Endodermal cell (in vitro differentiated cells): ENCODE measurements at regions not wholly inside any gene's neighbourhood (a gene's known extent, or its start where the extent isn't known, plus 50 kb on each side); places are given as distances from the start of the nearest gene placed in this dataset.

Experiments
- DNase-seq: peaks from one replicate; pipeline ENCODE4 v3.0.0-alpha.2; 2017
- H3K27ac ChIP-seq: 2 replicates; pipeline ENCODE4 v1.5.1; 2013; ENCODE audit warnings: mild to moderate bottlenecking, low read depth, low read length, moderate library complexity
- H3K27me3 ChIP-seq: 2 replicates; pipeline ENCODE4 v1.6.1; 2013; ENCODE audit warnings: mild to moderate bottlenecking, low read length, moderate library complexity; ENCODE audit not compliant: insufficient read depth, control insufficient read depth, poor library complexity, severe bottlenecking
- H3K36me3 ChIP-seq: 2 replicates; pipeline ENCODE4 v1.7.0; 2013; ENCODE audit warnings: mild to moderate bottlenecking, low read length, moderate library complexity; ENCODE audit not compliant: control insufficient read depth, insufficient read depth
- H3K4me1 ChIP-seq: one replicate; pipeline ENCODE4 v1.7.0; 2013; ENCODE audit warnings: low read length; ENCODE audit not compliant: control insufficient read depth, insufficient read depth
- H3K4me3 ChIP-seq: 2 replicates; pipeline ENCODE4 v1.5.1; 2013; ENCODE audit warnings: mild to moderate bottlenecking, low read length, moderate library complexity
- H3K9ac ChIP-seq: 2 replicates; pipeline ENCODE4 v1.6.1; 2013; ENCODE audit warnings: mild to moderate bottlenecking, low read length, moderate library complexity; ENCODE audit not compliant: poor library complexity, severe bottlenecking; ENCODE audit errors: extremely low read depth
- H3K9me3 ChIP-seq: 2 replicates; pipeline ENCODE4 v1.6.1; 2013; ENCODE audit warnings: mild to moderate bottlenecking, low read length, moderate library complexity; ENCODE audit not compliant: control insufficient read depth
- H3K27ac Mint-ChIP-seq: 2 replicates; pipeline ENCODE4 v1.8.0; 2020; ENCODE audit warnings: mixed read lengths
- H3K27me3 Mint-ChIP-seq: 2 replicates; pipeline ENCODE4 v1.8.0; 2021; ENCODE audit warnings: mild to moderate bottlenecking, mixed read lengths; ENCODE audit not compliant: insufficient read depth
- H3K36me3 Mint-ChIP-seq: 2 replicates; pipeline ENCODE4 v1.8.0; 2020; ENCODE audit warnings: low read depth, mixed read lengths
- H3K4me1 Mint-ChIP-seq: 2 replicates; pipeline ENCODE4 v1.8.0; 2020; ENCODE audit warnings: mixed read lengths
- H3K4me3 Mint-ChIP-seq: 2 replicates; pipeline ENCODE4 v1.8.0; 2020; ENCODE audit warnings: mild to moderate bottlenecking, moderate library complexity, mixed read lengths
- H3K9me3 Mint-ChIP-seq: 2 replicates; pipeline ENCODE4 v1.8.0; 2020; ENCODE audit warnings: mild to moderate bottlenecking, mixed read lengths
- WGBS, 2 experiments: methylation state at CpG; one replicate each; pipeline versions ENCODE4 v1.1.5 to v1.1.7; 2013; ENCODE audit warnings: missing lambda C conversion rate in 2 of 2, mixed read lengths in 1 of 2; ENCODE audit not compliant: insufficient coverage in 1 of 2, insufficient read length in 1 of 2; 5-methylcytosine and 5-hydroxymethylcytosine counted together
- TF ChIP-seq, protein P1 (sequence below): fragments of 200-600 bp; sonication (generic); conservative IDR thresholded peaks from 2 replicates; pipeline ENCODE4 v1.5.0; 2021; ENCODE audit warnings: antibody characterized with exemption, mild to moderate bottlenecking

DNA sequence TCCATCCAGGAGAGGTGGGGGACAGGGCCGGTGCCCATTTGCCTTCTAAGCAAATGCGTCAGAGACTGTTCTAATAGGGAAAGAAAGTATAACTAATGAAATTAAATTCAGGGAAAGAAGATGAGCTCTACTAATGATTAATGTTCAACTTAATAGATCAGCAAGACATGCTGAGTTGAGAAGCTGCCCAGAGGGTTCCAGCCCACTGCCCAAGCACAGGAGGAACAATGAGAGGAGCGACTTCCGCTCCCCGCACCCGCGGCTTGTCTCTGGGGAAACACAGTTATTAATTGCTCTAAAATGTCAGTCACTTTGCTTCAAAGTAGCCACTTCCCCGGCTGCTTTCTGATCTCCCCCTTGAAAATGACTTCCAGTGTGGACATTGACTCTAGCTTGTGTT, 331.3 kb downstream of the UQCRFS1 start:
- peak overlapping the region; percentile 65 for H3K27ac ChIP-seq
- Mint-ChIP-seq H3K27ac (no peak overlapping the region), H3K4me1 (peaks cover 29% of the 10 kb centered on the region)

DNA sequence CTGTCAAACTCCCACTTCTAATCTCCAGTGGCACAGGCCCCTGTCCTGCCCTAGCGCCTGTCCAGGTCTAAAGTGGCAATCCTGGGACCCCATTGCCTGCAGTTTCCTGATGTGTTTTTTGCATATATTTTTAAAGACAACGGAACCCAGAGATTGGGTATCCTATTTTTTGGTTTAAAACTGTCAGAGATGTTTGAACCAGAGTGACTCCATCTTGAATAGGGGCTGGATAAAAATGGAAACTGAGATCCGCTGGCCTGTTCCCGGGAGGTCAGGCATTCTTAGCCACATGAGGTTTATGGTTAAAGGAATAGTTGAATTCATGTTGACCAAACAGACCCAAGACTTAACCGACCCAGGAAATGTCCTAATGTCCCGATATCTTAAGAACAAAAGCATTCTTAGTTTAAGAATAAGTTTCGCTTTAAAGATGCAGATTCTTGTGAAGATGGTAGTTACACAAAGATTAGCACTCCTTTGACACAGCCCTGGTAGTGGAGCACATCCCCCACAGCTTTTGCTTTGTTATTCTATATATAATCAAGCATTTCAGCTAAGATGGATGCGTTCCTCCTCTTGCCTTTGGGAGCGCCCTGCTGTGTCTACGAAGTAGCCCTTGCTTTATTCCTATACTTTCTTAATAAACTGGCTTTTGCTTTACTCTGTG, 332.1 kb downstream of the UQCRFS1 start:
- 39 to 42% methylated on average over 6 to 10 of the region's 10 CpGs for WGBS, 2 experiments
- H3K27ac Mint-ChIP-seq, result no peak overlapping the region
- H3K4me3 Mint-ChIP-seq, result no peak overlapping the region
- TF ChIP-seq, protein P1, sequence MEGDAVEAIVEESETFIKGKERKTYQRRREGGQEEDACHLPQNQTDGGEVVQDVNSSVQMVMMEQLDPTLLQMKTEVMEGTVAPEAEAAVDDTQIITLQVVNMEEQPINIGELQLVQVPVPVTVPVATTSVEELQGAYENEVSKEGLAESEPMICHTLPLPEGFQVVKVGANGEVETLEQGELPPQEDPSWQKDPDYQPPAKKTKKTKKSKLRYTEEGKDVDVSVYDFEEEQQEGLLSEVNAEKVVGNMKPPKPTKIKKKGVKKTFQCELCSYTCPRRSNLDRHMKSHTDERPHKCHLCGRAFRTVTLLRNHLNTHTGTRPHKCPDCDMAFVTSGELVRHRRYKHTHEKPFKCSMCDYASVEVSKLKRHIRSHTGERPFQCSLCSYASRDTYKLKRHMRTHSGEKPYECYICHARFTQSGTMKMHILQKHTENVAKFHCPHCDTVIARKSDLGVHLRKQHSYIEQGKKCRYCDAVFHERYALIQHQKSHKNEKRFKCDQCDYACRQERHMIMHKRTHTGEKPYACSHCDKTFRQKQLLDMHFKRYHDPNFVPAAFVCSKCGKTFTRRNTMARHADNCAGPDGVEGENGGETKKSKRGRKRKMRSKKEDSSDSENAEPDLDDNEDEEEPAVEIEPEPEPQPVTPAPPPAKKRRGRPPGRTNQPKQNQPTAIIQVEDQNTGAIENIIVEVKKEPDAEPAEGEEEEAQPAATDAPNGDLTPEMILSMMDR, result no peak
- Histone ChIP-seq H3K27ac (peak overlapping the region; percentile 65), H3K4me1 (peaks cover 24% of the 10 kb centered on the region), H3K9ac (no peak overlapping the region), H3K36me3 (no peaks in the 10 kb centered on the region), H3K9me3 (no peaks in the 10 kb centered on the region), H3K4me3 (no peak overlapping the region), H3K27me3 (peaks cover 34% of the 10 kb centered on the region)
- H3K9me3 Mint-ChIP-seq, result no peaks in the 10 kb centered on the region
- H3K4me1 Mint-ChIP-seq, result peaks cover 29% of the 10 kb centered on the region
- peak; percentile 77 for DNase-seq
- peaks cover 77% of the 10 kb centered on the region for H3K27me3 Mint-ChIP-seq
- H3K36me3 Mint-ChIP-seq, result no peaks in the 10 kb centered on the region

More for the DNA sequence above, 331.3 kb downstream of the UQCRFS1 start:
- Histone ChIP-seq H3K36me3 (no peaks in the 10 kb centered on the region), H3K4me3 (no peak overlapping the region), H3K9me3 (no peaks in the 10 kb centered on the region), H3K4me1 (peaks cover 24% of the 10 kb centered on the region), H3K27me3 (peaks cover 29% of the 10 kb centered on the region), H3K9ac (no peak overlapping the region)
- H3K4me3 Mint-ChIP-seq, result no peak overlapping the region
- peak; percentile 51 for DNase-seq
- TF ChIP-seq, protein P1, result no peak
- no peaks in the 10 kb centered on the region for H3K9me3 Mint-ChIP-seq
- 76 to 83% methylated on average over 7 to 8 of the region's 8 CpGs for WGBS, 2 experiments
- H3K36me3 Mint-ChIP-seq, result no peaks in the 10 kb centered on the region
- H3K27me3 Mint-ChIP-seq, result peaks cover 72% of the 10 kb centered on the region

DNA sequence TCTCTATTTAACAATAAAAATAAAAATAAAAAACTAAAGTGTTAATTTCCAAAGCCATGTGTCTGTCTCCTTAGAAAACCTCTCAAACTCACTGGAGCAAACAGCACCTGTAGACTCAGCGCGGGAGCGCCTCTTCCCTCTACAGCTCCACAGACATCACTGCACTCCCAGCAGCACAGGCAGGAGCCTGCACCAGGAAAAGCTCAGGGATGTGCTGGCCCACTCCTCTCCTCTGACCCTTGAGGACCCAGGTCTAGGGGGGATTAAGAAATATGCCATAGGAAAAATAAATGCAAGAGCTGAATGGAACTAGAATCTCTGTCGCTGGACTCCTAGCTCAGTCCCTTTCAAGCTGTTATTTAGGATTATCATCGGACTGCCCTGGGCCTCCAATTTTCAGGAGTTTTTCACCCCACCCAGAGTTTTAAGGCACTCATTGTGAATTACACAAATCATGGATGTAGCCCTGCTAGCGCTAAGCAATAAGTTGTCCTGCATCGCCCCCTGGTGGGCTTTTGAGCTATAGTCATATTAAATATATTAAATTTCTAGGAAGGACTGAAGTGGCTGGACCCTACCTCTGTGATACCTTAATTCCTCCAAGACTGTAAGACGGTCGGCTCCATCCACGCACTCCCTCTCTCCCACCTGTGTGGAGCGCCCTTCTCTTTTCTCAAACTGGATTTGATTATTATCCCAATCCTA, 333.9 kb downstream of the UQCRFS1 start:
- TF ChIP-seq, protein P1, result peak; percentile 92
- Mint-ChIP-seq H3K27ac (no peak overlapping the region), H3K36me3 (no peaks in the 10 kb centered on the region), H3K4me1 (peaks cover 29% of the 10 kb centered on the region), H3K9me3 (no peaks in the 10 kb centered on the region), H3K27me3 (peaks cover 84% of the 10 kb centered on the region), H3K4me3 (no peak overlapping the region)
- WGBS, 2 experiments, result 30 to 36% methylated on average over 8 to 9 of the region's 11 CpGs
- H3K36me3 ChIP-seq, result no peaks in the 10 kb centered on the region
- peaks cover 52% of the 10 kb centered on the region for H3K27me3 ChIP-seq
- H3K4me1 ChIP-seq, result peaks cover 24% of the 10 kb centered on the region
- H3K9ac ChIP-seq, result no peak overlapping the region
- no peak overlapping the region for H3K4me3 ChIP-seq
- no peak overlapping the region for H3K27ac ChIP-seq
- peak; percentile 81 for DNase-seq
- H3K9me3 ChIP-seq, result no peaks in the 10 kb centered on the region
